Erythroblast (primary cell): ENCODE measurements at regions not wholly inside any gene's neighbourhood (a gene's known extent, or its start where the extent isn't known, plus 50 kb on each side); places are given as distances from the start of the nearest gene placed in this dataset.
"Not testable (repeated sequence)": the region's sequence is repeated elsewhere in the genome, so short reads cannot be mapped to it uniquely, and the experiment has no call there.

Experiments used
- DNase-seq, 2 experiments: peaks; one replicate each; lab custom pipeline; 2025; lab: John Stamatoyannopoulos, UW
- GATA1 ChIP-seq: IDR thresholded peaks from 2 replicates; pipeline ENCODE4 v1.6.1; 2011; ENCODE audit warnings: low read depth, mild to moderate bottlenecking, control low read depth, low read length, moderate library complexity
- POLR2A ChIP-seq: IDR thresholded peaks from 2 replicates; pipeline ENCODE4 v1.6.1; 2011; ENCODE audit warnings: mild to moderate bottlenecking, low read length

DNA sequence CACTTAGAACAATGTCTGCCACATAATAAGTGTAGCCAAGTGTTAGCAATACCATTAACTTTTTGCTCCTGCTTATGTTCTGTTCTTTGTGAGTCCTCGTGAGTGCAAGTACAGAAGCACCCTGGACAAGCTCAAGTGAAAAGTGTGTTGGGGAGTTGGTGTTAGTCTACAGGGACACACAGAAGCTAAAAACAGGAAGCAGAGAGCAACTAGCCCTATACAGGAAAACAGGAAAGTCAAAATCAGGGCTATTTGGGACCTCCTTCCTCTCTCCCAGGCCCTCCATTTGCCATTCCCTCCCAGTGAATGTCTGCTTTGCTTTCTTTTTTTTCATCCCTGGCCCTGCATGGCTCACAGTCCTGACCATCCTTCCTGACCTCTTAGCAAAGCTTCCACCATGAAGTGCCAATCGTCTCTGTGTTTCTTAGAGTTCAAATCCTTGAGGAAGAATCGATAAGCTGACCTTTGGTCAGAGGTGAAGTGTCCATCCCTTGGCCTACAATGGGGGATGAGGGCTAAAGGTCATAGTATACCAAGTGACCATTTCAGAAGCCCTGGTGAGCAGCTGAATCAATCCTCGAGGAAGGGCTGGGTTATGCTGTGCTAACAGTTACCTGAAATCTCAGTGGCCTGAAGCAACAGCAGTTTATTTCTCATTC, 328.2 kb downstream of the SHQ1 start:
- no peak for DNase-seq

GRCh38 chr3:72517921-72518424, 330.3 kb downstream of the SHQ1 start:
- no peak for DNase-seq
- TF ChIP-seq GATA1 (no peak), POLR2A (no peak)

More for the DNA sequence above, 328.2 kb downstream of the SHQ1 start:
- TF ChIP-seq POLR2A (no peak), GATA1 (no peak)

DNA sequence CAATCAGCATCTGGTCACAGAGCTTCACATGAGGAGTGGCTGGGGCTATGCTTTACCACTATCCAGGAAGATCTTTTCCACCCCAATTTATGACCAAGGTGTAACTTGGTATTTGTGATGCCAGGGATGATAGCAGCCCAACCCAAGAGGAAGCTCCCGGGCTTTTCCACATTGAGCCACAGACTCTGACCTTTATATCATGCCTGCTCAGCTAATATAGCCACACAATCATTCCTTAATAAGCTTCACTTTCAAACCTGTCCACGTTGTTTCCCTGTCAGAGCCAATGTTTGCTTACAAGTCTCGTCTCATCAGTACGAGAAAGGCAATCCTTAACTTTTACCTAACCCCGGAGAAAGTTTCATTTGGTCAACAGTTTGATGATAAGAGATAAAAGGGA, 330.9 kb downstream of the SHQ1 start:
- TF ChIP-seq GATA1 (no peak), POLR2A (no peak)
- DNase-seq: no peak

- TF ChIP-seq GATA1: no peak
- TF ChIP-seq POLR2A: no peak
- DNase-seq: no peak
Observed at GRCh38 chr3:72516361-72516760, 331.9 kb downstream of the SHQ1 start.

DNA sequence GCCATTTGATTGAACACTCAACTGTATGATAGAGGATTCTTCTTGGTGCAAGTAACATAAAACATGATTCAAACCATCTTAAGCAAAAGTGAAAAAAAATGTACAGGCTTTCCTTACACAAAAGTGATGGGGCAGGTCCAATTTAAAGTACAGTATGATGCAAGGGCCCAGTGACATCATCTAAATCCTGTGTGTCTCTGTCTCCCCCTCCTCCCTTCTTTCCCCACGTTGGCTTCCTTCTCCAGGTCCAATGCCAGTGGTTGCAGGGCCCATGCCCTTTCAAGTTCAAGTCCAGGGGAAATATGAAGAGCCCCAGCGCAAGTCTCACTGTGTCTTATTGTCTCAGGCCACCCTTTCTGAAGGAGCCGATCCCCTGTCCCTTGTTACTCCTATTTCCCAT, 332.3 kb downstream of the SHQ1 start:
- DNase-seq: no peak
- TF ChIP-seq POLR2A (no peak), GATA1 (no peak)

- DNase-seq: no peak
- TF ChIP-seq GATA1: no peak
- no peak for TF ChIP-seq POLR2A
Observed at GRCh38 chr3:72515281-72515680, 333.0 kb downstream of the SHQ1 start.

- DNase-seq: no peak
Observed at GRCh38 chr3:72510247-72510646, 338.0 kb downstream of the SHQ1 start.

DNA sequence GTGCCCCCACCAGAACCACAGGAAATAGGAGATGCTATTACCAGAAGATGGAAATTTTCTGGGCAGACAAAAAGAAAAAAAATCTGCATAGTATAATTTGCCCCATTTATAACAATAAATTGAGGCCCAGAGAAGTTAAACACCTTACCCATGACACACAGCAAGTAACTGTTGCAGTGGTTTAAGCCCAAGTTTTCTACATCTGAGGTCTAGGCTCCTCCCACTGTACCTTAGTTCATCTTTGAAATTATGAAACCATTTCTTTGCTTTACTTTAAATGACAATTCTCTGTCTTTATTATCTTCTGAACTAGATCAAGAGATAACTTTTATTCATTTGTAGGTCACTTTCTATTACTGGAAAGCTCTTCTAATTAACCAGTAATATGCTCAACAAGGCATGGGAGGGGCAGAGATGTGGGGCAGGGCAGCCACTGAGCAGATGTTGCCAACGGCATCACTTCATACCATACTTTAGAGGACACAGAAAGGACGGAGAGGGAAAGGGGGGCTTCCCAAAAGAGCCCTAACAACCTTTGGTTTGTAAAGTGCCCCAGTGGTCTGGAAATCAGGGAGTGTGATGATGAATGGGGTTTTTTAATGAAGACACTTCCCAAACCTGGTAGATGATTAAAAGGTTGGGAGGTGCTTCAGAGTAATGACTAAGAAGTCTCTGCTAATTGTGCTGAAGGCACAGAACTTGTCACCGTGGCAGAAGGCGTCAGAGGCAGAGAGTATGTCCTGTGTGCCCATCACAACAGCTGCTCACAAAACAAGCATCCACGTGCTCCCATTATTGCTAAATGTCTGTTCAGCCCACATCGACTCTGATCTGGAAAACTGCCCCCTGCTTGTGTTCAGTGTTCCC, 342.5 kb downstream of the SHQ1 start:
- DNase-seq: no peak
- TF ChIP-seq POLR2A (no peak), GATA1 (no peak)

More at GRCh38 chr3:72510247-72510646, 338.0 kb downstream of the SHQ1 start:
- TF ChIP-seq POLR2A: no peak
- TF ChIP-seq GATA1: no peak

DNA sequence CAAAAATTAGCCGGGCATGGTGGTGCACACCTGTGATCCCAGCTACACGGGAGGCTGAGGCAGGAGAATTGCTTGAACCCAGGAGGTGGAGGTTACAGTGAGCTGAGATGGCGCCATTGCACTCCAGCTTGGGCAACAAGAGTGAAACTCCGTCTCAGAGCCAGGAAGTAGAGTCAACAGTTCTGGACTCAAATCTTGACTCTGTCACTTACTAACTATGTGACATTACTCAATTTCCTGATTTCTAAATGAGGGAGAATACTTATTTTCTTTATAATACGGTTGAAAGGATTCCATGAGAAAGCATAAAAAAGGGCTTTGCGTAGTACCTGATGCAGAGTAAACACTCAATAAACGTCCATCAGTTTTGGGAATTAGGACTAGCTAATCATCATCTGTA, 350.7 kb downstream of the SHQ1 start:
- not testable (repeated sequence) for DNase-seq

GRCh38 chr3:72496051-72496670, 352.1 kb downstream of the SHQ1 start:
- TF ChIP-seq GATA1 (no peak), POLR2A (no peak)
- DNase-seq: no peak

- DNase-seq: no peak
- no peak for TF ChIP-seq GATA1
- TF ChIP-seq POLR2A: no peak
Observed at GRCh38 chr3:72494626-72495025, 353.6 kb downstream of the SHQ1 start.

DNA sequence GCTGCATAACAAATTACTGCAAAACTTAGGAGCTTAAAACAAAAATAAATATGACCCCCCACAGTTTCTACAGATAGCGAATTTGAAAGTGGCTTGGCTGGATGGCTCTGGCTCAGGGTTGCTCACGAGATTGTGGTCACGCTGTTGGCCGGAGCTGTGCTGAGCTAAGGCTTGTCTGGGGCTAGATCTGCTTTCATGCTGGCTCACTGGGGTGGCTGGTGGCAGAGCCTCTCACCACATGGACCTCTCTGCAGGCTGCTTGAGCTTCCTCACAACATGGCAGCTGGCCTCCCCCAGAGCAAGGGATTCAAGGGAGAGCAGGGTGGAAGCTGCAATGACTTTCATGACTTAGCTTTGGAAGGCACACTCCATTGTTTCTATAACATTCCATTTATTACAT, 354.1 kb downstream of the SHQ1 start:
- no peak for DNase-seq

DNA sequence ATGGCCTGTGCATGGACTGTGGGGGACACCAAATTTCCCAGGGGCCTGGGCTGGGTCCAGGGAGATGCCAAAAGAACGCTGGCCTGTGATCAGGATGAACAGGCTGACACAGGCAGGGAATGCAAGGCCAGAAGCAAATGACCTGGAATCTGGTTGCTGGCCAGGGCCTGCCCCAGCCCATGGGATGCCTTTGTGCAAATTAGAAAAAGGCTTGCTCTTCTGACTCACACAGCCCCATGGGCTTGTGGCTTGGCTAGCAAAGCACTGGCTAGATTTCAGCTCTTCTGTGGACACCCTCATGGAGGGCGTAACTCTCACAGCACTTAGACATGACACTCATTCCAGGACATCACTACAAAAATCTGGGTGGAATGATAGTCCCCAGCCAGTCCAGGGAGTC, 356.0 kb downstream of the SHQ1 start:
- DNase-seq: no peak
- TF ChIP-seq POLR2A (no peak), GATA1 (no peak)

More for the DNA sequence above, 354.1 kb downstream of the SHQ1 start:
- TF ChIP-seq GATA1 (no peak), POLR2A (no peak)

- no peak for TF ChIP-seq POLR2A
- no peak for TF ChIP-seq GATA1
- no peak for DNase-seq
Observed at GRCh38 chr3:72490688-72491435, 357.4 kb downstream of the SHQ1 start.
